Uterus (tissue), 2 donors: ENCODE measurements at regions not wholly inside any gene's neighbourhood (a gene's known extent, or its start where the extent isn't known, plus 50 kb on each side); places are given as distances from the start of the nearest gene placed in this dataset.

Experiments used
- POLR2A ChIP-seq, 2 donors: fragments of 450-650 bp; IDR thresholded peaks; one replicate each; pipeline ENCODE4 v1.6.1; 2016; ENCODE audit warnings: antibody characterized with exemption in 2 of 2, mild to moderate bottlenecking in 1 of 2, moderate library complexity in 1 of 2
- TF ChIP-seq, protein P1 (sequence below), 4 experiments: fragments of 200-600 bp in 2 of 4; fragments of 450-650 bp in 2 of 4; sonication (generic) in 2 of 4; IDR thresholded peaks; one replicate each; pipeline ENCODE4 v1.5.1; 2016 to 2019; ENCODE audit warnings: antibody characterized with exemption in 4 of 4, mild to moderate bottlenecking in 2 of 4, moderate library complexity in 1 of 4

DNA sequence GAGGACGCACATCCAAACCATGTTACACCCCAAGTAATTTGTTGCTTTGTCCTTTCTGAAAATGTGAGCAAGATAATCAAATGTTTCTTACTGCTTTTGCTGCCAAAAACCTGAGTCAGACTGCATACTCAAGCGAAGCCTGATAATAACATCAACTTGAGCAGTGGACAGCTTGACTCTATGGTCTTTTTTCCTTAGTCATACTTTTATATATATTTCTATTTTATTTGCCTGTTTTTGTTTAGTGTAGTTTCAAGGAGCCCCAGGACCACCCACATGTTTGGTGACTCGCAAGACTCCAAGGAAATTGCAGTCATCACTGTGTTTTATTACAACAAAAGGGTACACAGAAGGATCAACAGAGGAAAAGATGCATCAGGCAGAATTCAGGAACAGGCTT is 688.4 kb upstream of the PIK3C3 start:
- TF ChIP-seq POLR2A (IDR thresholded peaks at IDR 0.05), result no peak
- TF ChIP-seq, protein P1, sequence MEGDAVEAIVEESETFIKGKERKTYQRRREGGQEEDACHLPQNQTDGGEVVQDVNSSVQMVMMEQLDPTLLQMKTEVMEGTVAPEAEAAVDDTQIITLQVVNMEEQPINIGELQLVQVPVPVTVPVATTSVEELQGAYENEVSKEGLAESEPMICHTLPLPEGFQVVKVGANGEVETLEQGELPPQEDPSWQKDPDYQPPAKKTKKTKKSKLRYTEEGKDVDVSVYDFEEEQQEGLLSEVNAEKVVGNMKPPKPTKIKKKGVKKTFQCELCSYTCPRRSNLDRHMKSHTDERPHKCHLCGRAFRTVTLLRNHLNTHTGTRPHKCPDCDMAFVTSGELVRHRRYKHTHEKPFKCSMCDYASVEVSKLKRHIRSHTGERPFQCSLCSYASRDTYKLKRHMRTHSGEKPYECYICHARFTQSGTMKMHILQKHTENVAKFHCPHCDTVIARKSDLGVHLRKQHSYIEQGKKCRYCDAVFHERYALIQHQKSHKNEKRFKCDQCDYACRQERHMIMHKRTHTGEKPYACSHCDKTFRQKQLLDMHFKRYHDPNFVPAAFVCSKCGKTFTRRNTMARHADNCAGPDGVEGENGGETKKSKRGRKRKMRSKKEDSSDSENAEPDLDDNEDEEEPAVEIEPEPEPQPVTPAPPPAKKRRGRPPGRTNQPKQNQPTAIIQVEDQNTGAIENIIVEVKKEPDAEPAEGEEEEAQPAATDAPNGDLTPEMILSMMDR (IDR thresholded peaks at IDR 0.05), result no peak
